NCI-H1930 (cell line): ENCODE measurements at regions not wholly inside any gene's neighbourhood (a gene's known extent, or its start where the extent isn't known, plus 50 kb on each side); places are given as distances from the start of the nearest gene placed in this dataset.
"Not testable (repeated sequence)": the region's sequence is repeated elsewhere in the genome, so short reads cannot be mapped to it uniquely, and the experiment has no call there.

Source experiments
- DNase-seq, 2 experiments: peaks; one replicate each; lab custom pipeline; 2025; lab: John Stamatoyannopoulos, UW

GRCh38 chr15:66635817-66636216 is 66.2 kb upstream of the SMAD6 start:
- DNase-seq: no peak

GRCh38 chr15:66637044-66637443 is 65.0 kb upstream of the SMAD6 start:
- DNase-seq: not testable (repeated sequence)

- no peak for DNase-seq
These were observed 63.7 kb upstream of the SMAD6 start for GRCh38 chr15:66638377-66638776.

- DNase-seq: no peak
These were observed 60.3 kb upstream of the SMAD6 start for GRCh38 chr15:66641485-66642315.

GRCh38 chr15:66642514-66642913 is 59.5 kb upstream of the SMAD6 start:
- no peak for DNase-seq

GRCh38 chr15:66643033-66643432 is 59.0 kb upstream of the SMAD6 start:
- DNase-seq: no peak

- DNase-seq: no peak
These were observed 57.8 kb upstream of the SMAD6 start for GRCh38 chr15:66644000-66644787.

- DNase-seq: no peak
These were observed 57.2 kb upstream of the SMAD6 start for GRCh38 chr15:66644869-66645268.

GRCh38 chr15:66646308-66646707 is 55.7 kb upstream of the SMAD6 start:
- no peak for DNase-seq

- no peak for DNase-seq
These were observed 55.2 kb upstream of the SMAD6 start for GRCh38 chr15:66646799-66647198.

GRCh38 chr15:66647358-66647757 is 54.7 kb upstream of the SMAD6 start:
- DNase-seq: no peak

GRCh38 chr15:66648588-66648987 is 53.4 kb upstream of the SMAD6 start:
- no peak for DNase-seq

GRCh38 chr15:66649235-66649984 is 52.6 kb upstream of the SMAD6 start:
- DNase-seq: no peak

- no peak for DNase-seq
These were observed 51.6 kb upstream of the SMAD6 start for GRCh38 chr15:66650433-66650832.

GRCh38 chr15:66651198-66651597 is 50.8 kb upstream of the SMAD6 start:
- DNase-seq: no peak

- no peak for DNase-seq
These were observed 50.0 kb upstream of the SMAD6 start for GRCh38 chr15:66651913-66652642.
